H9 (cell line): ENCODE measurements at regions not wholly inside any gene's neighbourhood (a gene's known extent, or its start where the extent isn't known, plus 50 kb on each side); places are given as distances from the start of the nearest gene placed in this dataset.

Experiments
- DNase-seq: peaks from one replicate; pipeline ENCODE4 v3.0.0-alpha.2; 2017
- H2AFZ ChIP-seq: one replicate; pipeline ENCODE4 v1.6.1; 2013; ENCODE audit warnings: mild to moderate bottlenecking, low read length, control low read depth, moderate library complexity
- H2AK5ac ChIP-seq: 2 replicates; pipeline ENCODE4 v1.6.1; 2013; ENCODE audit warnings: low read length, control low read depth, mixed read lengths; ENCODE audit not compliant: insufficient read length
- H2BK120ac ChIP-seq: one replicate; pipeline ENCODE4 v1.6.1; 2013; ENCODE audit warnings: low read depth, mild to moderate bottlenecking, low read length, control low read depth, inconsistent platforms; ENCODE audit not compliant: poor library complexity, severe bottlenecking
- H2BK12ac ChIP-seq: 2 replicates; pipeline ENCODE4 v1.6.1; 2013; ENCODE audit warnings: low read length, control low read depth, mixed read lengths, low read depth; ENCODE audit not compliant: insufficient read length
- H2BK15ac ChIP-seq: 2 replicates; pipeline ENCODE4 v1.6.1; 2013; ENCODE audit warnings: low read depth, low read length, control low read depth
- H2BK20ac ChIP-seq: one replicate; pipeline ENCODE4 v1.6.1; 2013; ENCODE audit warnings: low read depth, mild to moderate bottlenecking, low read length, control low read depth, inconsistent platforms; ENCODE audit not compliant: poor library complexity, severe bottlenecking
- H2BK5ac ChIP-seq: 2 replicates; pipeline ENCODE4 v1.6.1; 2013; ENCODE audit warnings: low read length, control low read depth, mixed read lengths; ENCODE audit not compliant: insufficient read length
- H3K14ac ChIP-seq: 2 replicates; pipeline ENCODE4 v1.6.1; 2013; ENCODE audit warnings: low read length, control low read depth; ENCODE audit not compliant: insufficient read depth
- H3K18ac ChIP-seq: 2 replicates; pipeline ENCODE4 v1.6.1; 2013; ENCODE audit warnings: low read depth, mild to moderate bottlenecking, mixed read lengths, low read length, control low read depth; ENCODE audit not compliant: insufficient read length
- H3K23ac ChIP-seq: 2 replicates; pipeline ENCODE4 v1.6.1; 2013; ENCODE audit warnings: low read length, control low read depth, mixed read lengths, low read depth; ENCODE audit not compliant: insufficient read length
- H3K23me2 ChIP-seq: 2 replicates; pipeline ENCODE4 v1.6.1; 2013; ENCODE audit warnings: low read depth, mild to moderate bottlenecking, mixed read lengths, low read length, control low read depth; ENCODE audit not compliant: insufficient read length, poor library complexity, severe bottlenecking
- H3K27ac ChIP-seq: 2 replicates; pipeline ENCODE4 v1.5.1; 2013; ENCODE audit warnings: low read length, control low read depth, mixed read lengths, low read depth; ENCODE audit not compliant: insufficient read length
- H3K27me3 ChIP-seq: 2 replicates; pipeline ENCODE4 v1.6.1; 2013; ENCODE audit warnings: low read length, control low read depth, inconsistent platforms; ENCODE audit not compliant: insufficient read depth
- H3K4ac ChIP-seq: 2 replicates; pipeline ENCODE4 v1.6.1; 2013; ENCODE audit warnings: low read depth, mild to moderate bottlenecking, control low read depth, inconsistent platforms, low read length, moderate library complexity
- H3K4me1 ChIP-seq: 2 replicates; pipeline ENCODE4 v1.6.1; 2013; ENCODE audit warnings: low read length, control low read depth, inconsistent platforms; ENCODE audit not compliant: insufficient read depth
- H3K4me2 ChIP-seq: 2 replicates; pipeline ENCODE4 v1.6.1; 2013; ENCODE audit warnings: low read length, control low read depth, mixed read lengths; ENCODE audit not compliant: insufficient read length, insufficient read depth
- H3K56ac ChIP-seq: 2 replicates; pipeline ENCODE4 v1.6.1; 2013; ENCODE audit warnings: low read depth, mild to moderate bottlenecking, mixed read lengths, low read length, control low read depth; ENCODE audit not compliant: insufficient read length
- H3K79me1 ChIP-seq: 2 replicates; pipeline ENCODE4 v1.6.1; 2013; ENCODE audit warnings: low read depth, mild to moderate bottlenecking, moderate library complexity, low read length, control low read depth, inconsistent platforms; ENCODE audit not compliant: insufficient read depth, poor library complexity, severe bottlenecking
- H3K79me2 ChIP-seq: 2 replicates; pipeline ENCODE4 v1.6.1; 2013; ENCODE audit warnings: low read length, control low read depth, inconsistent platforms; ENCODE audit not compliant: insufficient read depth
- H3K9ac ChIP-seq: 2 replicates; pipeline ENCODE4 v1.6.1; 2013; ENCODE audit warnings: low read length, control low read depth, mixed read lengths; ENCODE audit not compliant: insufficient read length; ENCODE audit errors: extremely low read depth
- H3K9me3 ChIP-seq: one replicate; pipeline ENCODE4 v1.6.1; 2013; ENCODE audit warnings: low read depth, low read length, inconsistent platforms; ENCODE audit not compliant: control insufficient read depth
- H3T11ph ChIP-seq: one replicate; pipeline ENCODE4 v1.6.1; 2013; ENCODE audit warnings: mild to moderate bottlenecking, low read length, control low read depth, inconsistent platforms
- H4K20me1 ChIP-seq: one replicate; pipeline ENCODE4 v1.6.1; 2013; ENCODE audit not compliant: control insufficient read depth, insufficient read length, insufficient read depth
- H4K5ac ChIP-seq: 2 replicates; pipeline ENCODE4 v1.6.1; 2013; ENCODE audit warnings: low read depth, mild to moderate bottlenecking, mixed read lengths, low read length, control low read depth; ENCODE audit not compliant: insufficient read length
- H4K8ac ChIP-seq: replicated peaks from 2 replicates; pipeline ENCODE4 v1.6.1; 2013; ENCODE audit warnings: low read length, control low read depth, mixed read lengths, low read depth; ENCODE audit not compliant: insufficient read length
- H4K91ac ChIP-seq: 2 replicates; pipeline ENCODE4 v1.6.1; 2013; ENCODE audit warnings: low read depth, mild to moderate bottlenecking, moderate library complexity, mixed read lengths, low read length, control low read depth; ENCODE audit not compliant: insufficient read length
- H3K27ac Mint-ChIP-seq, 3 experiments: 2 replicates in 2 of 3; 3 replicates in 1 of 3; pipeline ENCODE4 v1.8.0; 2020 to 2021; ENCODE audit warnings: mixed read lengths in 3 of 3, mild to moderate bottlenecking in 1 of 3, moderate library complexity in 1 of 3
- H3K27me3 Mint-ChIP-seq: 2 replicates; pipeline ENCODE4 v1.8.0; 2021; ENCODE audit warnings: low read depth, mild to moderate bottlenecking, moderate library complexity, mixed read lengths
- H3K36me3 Mint-ChIP-seq, 3 experiments: 2 replicates in 2 of 3; 3 replicates in 1 of 3; pipeline ENCODE4 v1.8.0; 2020 to 2021; ENCODE audit warnings: low read depth in 3 of 3, mixed read lengths in 3 of 3; ENCODE audit not compliant: insufficient read depth in 1 of 3
- H3K4me1 Mint-ChIP-seq, 2 experiments: 2 replicates each; pipeline ENCODE4 v1.8.0; 2020; ENCODE audit warnings: mixed read lengths in 2 of 2
- H3K4me3 Mint-ChIP-seq, 2 experiments: 2 replicates in 1 of 2; 3 replicates in 1 of 2; pipeline ENCODE4 v1.8.0; 2020 to 2021; ENCODE audit warnings: mild to moderate bottlenecking in 2 of 2, mixed read lengths in 2 of 2, moderate library complexity in 1 of 2
- H3K9me3 Mint-ChIP-seq, 2 experiments: 2 replicates in 1 of 2; 3 replicates in 1 of 2; pipeline ENCODE4 v1.8.0; 2020; ENCODE audit warnings: mild to moderate bottlenecking in 2 of 2, mixed read lengths in 2 of 2, moderate library complexity in 1 of 2
- CTCF ChIP-seq: fragments of 200-600 bp; sonication (generic); conservative IDR thresholded peaks from 3 replicates; pipeline ENCODE4 v1.8.0; 2021; ENCODE audit warnings: antibody characterized with exemption, mild to moderate bottlenecking
- WGBS: extraction: QIAGEN DNeasy Blood & Tissue Kit; methylation state at CpG from one replicate; pipeline ENCODE4 v1.1.7; 2013; ENCODE audit warnings: missing lambda C conversion rate, low lambda C conversion rate, mixed read lengths; ENCODE audit not compliant: insufficient read length; ENCODE audit errors: extremely low coverage; 5-methylcytosine and 5-hydroxymethylcytosine counted together

DNA sequence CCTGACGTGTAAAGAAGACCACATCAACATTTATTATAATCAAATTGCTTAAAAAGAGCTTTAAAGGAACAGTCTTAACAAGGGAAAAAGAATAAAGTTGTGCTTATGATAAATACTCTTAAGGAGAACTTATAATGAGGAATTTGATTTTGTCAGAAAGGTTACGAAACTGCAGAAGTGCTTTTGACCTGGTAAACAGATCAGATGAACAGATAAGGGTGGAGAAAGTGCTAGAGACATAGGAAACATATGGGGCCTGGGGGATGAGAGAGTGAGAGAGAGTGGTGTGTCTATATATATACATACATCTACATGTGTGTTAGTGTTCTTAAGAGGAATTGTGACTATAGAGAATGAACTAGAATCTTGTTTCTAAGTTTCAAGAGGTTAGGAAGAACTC lies 186.2 kb upstream of the GJE1 start:
- Mint-ChIP-seq H3K9me3 (peaks cover 7 to 24% of the 10 kb centered on the region in 2 experiments; a peak in 4 of 5 replicates), H3K4me1 (no peaks in the 10 kb centered on the region; a peak in 1 of 4 replicates), H3K27ac (no peak overlapping the region), H3K36me3 (peaks cover 6 to 13% (median 7%) of the 10 kb centered on the region in 3 experiments; a peak in 6 of 7 replicates), H3K27me3 (no peaks in the 10 kb centered on the region), H3K4me3 (no peak overlapping the region)
- Histone ChIP-seq H3K14ac (no peak overlapping the region), H3K79me1 (no peaks in the 10 kb centered on the region), H3K9me3 (no peaks in the 10 kb centered on the region), H4K20me1 (no peaks in the 10 kb centered on the region), H4K91ac (no peak overlapping the region), H3K23ac (no peak overlapping the region), H2AFZ (no peak overlapping the region), H4K8ac (no peak overlapping the region), H2AK5ac (no peak overlapping the region), H3K4me2 (no peak overlapping the region), H3K56ac (no peak overlapping the region), H2BK120ac (no peak overlapping the region), H3K4ac (no peak overlapping the region), H3K79me2 (no peaks in the 10 kb centered on the region), H3T11ph (no peak overlapping the region), H2BK5ac (no peak overlapping the region), H3K23me2 (no peaks in the 10 kb centered on the region), H3K27ac (no peak overlapping the region), H3K18ac (no peak overlapping the region), H3K4me1 (no peaks in the 10 kb centered on the region), H3K27me3 (no peaks in the 10 kb centered on the region), H3K9ac (no peak overlapping the region), H2BK15ac (no peak overlapping the region), H4K5ac (no peak overlapping the region), H2BK20ac (no peak overlapping the region), H2BK12ac (no peak overlapping the region)
- DNase-seq = no peak
- no peak for TF ChIP-seq CTCF
- WGBS = no CpG with 5 or more reads among the region's 2 CpGs
